B cell (primary cell): ENCODE measurements at regions not wholly inside any gene's neighbourhood (a gene's known extent, or its start where the extent isn't known, plus 50 kb on each side); places are given as distances from the start of the nearest gene placed in this dataset.

Experiments
- ATAC-seq: fragments of 200-7000 bp; cut with Tn5 transposase; one replicate; pipeline ENCODE4 v1.10.0; 2021; ENCODE audit warnings: low read depth, mild to moderate bottlenecking, moderate number of reproducible peaks, moderate library complexity
- CTCF ChIA-PET: fragments of 350-600 bp; sonication (Branson Sonifier 250); formaldehyde crosslinking; loops from one replicate; lab custom pipeline; 2021; ENCODE audit warnings: antibody characterized with exemption, inconsistent platforms; lab: Charles Lee
- POLR2A ChIA-PET: fragments of 350-600 bp; sonication (Branson Sonifier 250); formaldehyde crosslinking; loops from one replicate; lab custom pipeline; 2021; ENCODE audit warnings: antibody characterized with exemption; lab: Charles Lee
- DNase-seq: peaks from one replicate; pipeline ENCODE4 v3.0.0; 2013
- H2AFZ ChIP-seq: 2 replicates; pipeline ENCODE4 v1.6.1; 2012; ENCODE audit warnings: mild to moderate bottlenecking, low read depth, low read length; ENCODE audit not compliant: insufficient read depth, poor library complexity, severe bottlenecking
- H3K27ac ChIP-seq, 2 donors: 1 replicate in 1 of 2; 2 replicates in 1 of 2; pipeline ENCODE4 v1.5.1; 2012 to 2013; ENCODE audit warnings: low read length in 2 of 2, mild to moderate bottlenecking in 2 of 2, moderate library complexity in 1 of 2
- H3K27me3 ChIP-seq, 4 experiments: fragments of 200-600 bp in 1 of 4; sonication (generic) in 1 of 4; replicated peaks in 1 of 4; 1 replicate in 2 of 4; 2 replicates in 2 of 4; pipeline versions ENCODE4 v1.6.1 to v1.7.0; 2013 to 2016; ENCODE audit warnings: low read length in 3 of 4, mild to moderate bottlenecking in 2 of 4, mixed read lengths in 1 of 4, moderate library complexity in 1 of 4; ENCODE audit not compliant: insufficient read depth in 4 of 4, control insufficient read depth in 3 of 4; ENCODE audit errors: control extremely low read depth in 1 of 4
- H3K36me3 ChIP-seq, 2 experiments: replicated peaks in 1 of 2; 1 replicate in 1 of 2; 2 replicates in 1 of 2; pipeline versions ENCODE4 v1.6.1 to v1.7.1; 2013; ENCODE audit warnings: low read length in 1 of 2; ENCODE audit not compliant: insufficient read depth in 2 of 2, control insufficient read depth in 1 of 2; ENCODE audit errors: control extremely low read depth in 1 of 2, extremely low read depth in 1 of 2
- H3K4me1 ChIP-seq, 2 donors: fragments of 200-600 bp in 1 of 2; sonication (generic) in 1 of 2; 1 replicate in 1 of 2; 2 replicates in 1 of 2; pipeline versions ENCODE4 v1.5.1 to v1.6.1; 2013 to 2017; ENCODE audit warnings: low read length in 2 of 2; ENCODE audit not compliant: control insufficient read depth in 2 of 2, insufficient read depth in 2 of 2
- H3K4me2 ChIP-seq: replicated peaks from 2 replicates; pipeline ENCODE3; 2012; ENCODE audit warnings: mild to moderate bottlenecking, low read depth, low read length; ENCODE audit not compliant: poor library complexity, severe bottlenecking
- H3K4me3 ChIP-seq, 5 experiments: fragments of 200-600 bp in 1 of 5; sonication (generic) in 1 of 5; 1 replicate in 3 of 5; 2 replicates in 2 of 5; pipeline versions ENCODE4 v1.5.1 to v1.7.0; 2011 to 2016; ENCODE audit warnings: low read length in 4 of 5, mild to moderate bottlenecking in 4 of 5, low read depth in 2 of 5, control low read depth in 1 of 5, moderate library complexity in 1 of 5; ENCODE audit not compliant: insufficient read depth in 1 of 5; ENCODE audit errors: control extremely low read depth in 1 of 5, extremely low read depth in 1 of 5
- H3K79me2 ChIP-seq: fragments of 200-600 bp; sonication (generic); one replicate; pipeline ENCODE4 v1.6.0; 2016; ENCODE audit warnings: low read length; ENCODE audit not compliant: control insufficient read depth, insufficient read depth
- H3K9ac ChIP-seq: fragments of 200-600 bp; sonication (generic); 2 replicates; pipeline ENCODE4 v1.6.1; 2017; ENCODE audit warnings: mild to moderate bottlenecking, low read length, moderate library complexity
- H3K9me3 ChIP-seq, 3 donors: one replicate each; pipeline versions ENCODE4 v1.6.1 to v1.7.1; 2013; ENCODE audit warnings: low read length in 2 of 3; ENCODE audit not compliant: control insufficient read depth in 2 of 3, insufficient read depth in 1 of 3; ENCODE audit errors: control extremely low read depth in 1 of 3
- H4K20me1 ChIP-seq: 2 replicates; pipeline ENCODE4 v1.6.0; 2012; ENCODE audit warnings: mild to moderate bottlenecking, low read length; ENCODE audit not compliant: insufficient read depth, control insufficient read depth, poor library complexity, severe bottlenecking
- H3K27ac Mint-ChIP-seq: one replicate; pipeline ENCODE4 v1.8.0; 2021; ENCODE audit warnings: mixed read lengths
- H3K27me3 Mint-ChIP-seq: one replicate; pipeline ENCODE4 v1.8.0; 2021; ENCODE audit warnings: mixed read lengths
- H3K4me1 Mint-ChIP-seq: one replicate; pipeline ENCODE4 v1.8.0; 2021; ENCODE audit warnings: mixed read lengths
- H3K4me3 Mint-ChIP-seq: one replicate; pipeline ENCODE4 v1.8.0; 2021; ENCODE audit warnings: mixed read lengths
- H3K9me3 Mint-ChIP-seq: one replicate; pipeline ENCODE4 v1.8.0; 2022; ENCODE audit warnings: mixed read lengths; ENCODE audit not compliant: insufficient read depth
- EZH2 ChIP-seq: IDR thresholded peaks from 2 replicates; pipeline ENCODE4 v1.6.1; 2012; ENCODE audit warnings: borderline replicate concordance, low read depth, mild to moderate bottlenecking, moderate library complexity, low read length; ENCODE audit not compliant: insufficient read depth, poor library complexity, severe bottlenecking
- WGBS: methylation state at CpG from one replicate; pipeline ENCODE4 v1.1.5; 2013; ENCODE audit warnings: missing lambda C conversion rate; ENCODE audit not compliant: insufficient coverage; 5-methylcytosine and 5-hydroxymethylcytosine counted together
- intact Hi-C: fragments of 100-400 bp; cut with micrococcal nuclease; formaldehyde crosslinking; loops from one replicate; pipeline ENCODE4 v1.10.0; 2022
- TF ChIP-seq, protein P1 (sequence below): fragments of 200-600 bp; IDR thresholded peaks from one replicate; pipeline ENCODE4 v1.8.0; 2022; ENCODE audit warnings: antibody characterized with exemption, mild to moderate bottlenecking

DNA sequence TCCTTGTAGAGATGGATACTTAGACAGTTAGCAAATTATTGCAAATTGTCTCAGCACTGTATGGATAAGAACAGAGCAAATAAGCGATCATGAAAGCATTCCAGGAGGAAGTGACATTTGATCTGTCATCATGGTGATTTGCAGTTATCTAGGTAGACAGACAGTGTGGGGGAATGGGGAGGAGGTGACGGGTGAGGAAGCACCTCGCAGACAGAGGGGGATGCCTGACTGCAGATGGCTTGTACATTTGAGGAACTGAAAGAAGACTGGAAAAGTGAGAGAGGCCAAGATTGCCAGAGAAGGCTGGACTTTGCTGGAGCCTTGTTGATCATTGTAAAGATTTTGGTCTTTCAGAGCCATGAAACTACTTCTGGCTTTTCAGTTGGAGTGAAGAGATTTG lies 318.2 kb upstream of the CELF2 start:
- peaks cover 5% of the 10 kb centered on the region for H3K27me3 Mint-ChIP-seq
- no peak overlapping the region for H3K4me3 Mint-ChIP-seq
- H2AFZ ChIP-seq: no peak overlapping the region
- H3K27ac Mint-ChIP-seq: no peak overlapping the region
- H3K9ac ChIP-seq: no peak overlapping the region
- TF ChIP-seq, protein P1, sequence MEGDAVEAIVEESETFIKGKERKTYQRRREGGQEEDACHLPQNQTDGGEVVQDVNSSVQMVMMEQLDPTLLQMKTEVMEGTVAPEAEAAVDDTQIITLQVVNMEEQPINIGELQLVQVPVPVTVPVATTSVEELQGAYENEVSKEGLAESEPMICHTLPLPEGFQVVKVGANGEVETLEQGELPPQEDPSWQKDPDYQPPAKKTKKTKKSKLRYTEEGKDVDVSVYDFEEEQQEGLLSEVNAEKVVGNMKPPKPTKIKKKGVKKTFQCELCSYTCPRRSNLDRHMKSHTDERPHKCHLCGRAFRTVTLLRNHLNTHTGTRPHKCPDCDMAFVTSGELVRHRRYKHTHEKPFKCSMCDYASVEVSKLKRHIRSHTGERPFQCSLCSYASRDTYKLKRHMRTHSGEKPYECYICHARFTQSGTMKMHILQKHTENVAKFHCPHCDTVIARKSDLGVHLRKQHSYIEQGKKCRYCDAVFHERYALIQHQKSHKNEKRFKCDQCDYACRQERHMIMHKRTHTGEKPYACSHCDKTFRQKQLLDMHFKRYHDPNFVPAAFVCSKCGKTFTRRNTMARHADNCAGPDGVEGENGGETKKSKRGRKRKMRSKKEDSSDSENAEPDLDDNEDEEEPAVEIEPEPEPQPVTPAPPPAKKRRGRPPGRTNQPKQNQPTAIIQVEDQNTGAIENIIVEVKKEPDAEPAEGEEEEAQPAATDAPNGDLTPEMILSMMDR: no peak
- no peak for TF ChIP-seq EZH2
- peaks cover 0 to 3% (median 0%) of the 10 kb centered on the region in 4 experiments for H3K27me3 ChIP-seq
- no peaks in the 10 kb centered on the region for H3K9me3 Mint-ChIP-seq
- no peaks in the 10 kb centered on the region for H3K9me3 ChIP-seq
- intact Hi-C loops: no loop called here
- no peaks in the 10 kb centered on the region for H3K4me1 ChIP-seq
- ChIA-PET POLR2A (no interaction called here), CTCF (no interaction called here)
- DNase-seq: peak; percentile 3
- no peaks in the 10 kb centered on the region for H3K79me2 ChIP-seq
- H4K20me1 ChIP-seq: no peaks in the 10 kb centered on the region
- no peak overlapping the region for H3K4me3 ChIP-seq
- no peak overlapping the region for H3K4me2 ChIP-seq
- ATAC-seq: no peak
- no peak overlapping the region for H3K27ac ChIP-seq
- 5% methylated on average over 3 of the region's 3 CpGs for WGBS
- H3K4me1 Mint-ChIP-seq: peaks cover 6% of the 10 kb centered on the region
- H3K36me3 ChIP-seq: no peaks in the 10 kb centered on the region

DNA sequence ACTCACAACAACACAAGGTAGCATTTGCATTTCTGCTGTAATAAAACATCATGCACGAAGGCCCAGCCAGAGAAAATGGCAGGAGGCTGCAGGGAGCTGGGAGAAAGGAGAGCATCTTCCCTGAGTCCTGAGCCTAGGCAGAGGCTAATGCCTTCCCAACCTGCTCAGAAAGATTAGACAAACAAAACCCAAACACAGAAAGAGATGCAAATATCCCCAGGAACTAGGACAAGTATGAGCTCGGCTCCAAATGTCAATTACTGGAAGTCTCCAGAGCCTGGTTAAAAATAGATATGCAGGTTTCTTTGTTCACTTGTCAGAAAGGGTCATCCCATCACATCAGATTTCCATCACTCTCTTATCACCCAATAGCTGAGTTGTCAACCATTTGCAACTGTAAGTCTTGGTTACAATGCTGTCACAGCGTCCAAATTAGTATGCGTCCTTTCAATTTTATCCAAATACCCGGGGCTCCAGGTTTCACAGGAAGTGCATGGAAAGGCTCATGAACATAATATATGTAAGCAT lies 316.5 kb upstream of the CELF2 start:
- no peak overlapping the region for H2AFZ ChIP-seq
- no peak for DNase-seq
- H3K9me3 ChIP-seq: no peaks in the 10 kb centered on the region
- Mint-ChIP-seq H3K9me3 (no peaks in the 10 kb centered on the region), H3K27me3 (peaks cover 5% of the 10 kb centered on the region), H3K4me3 (no peak overlapping the region), H3K27ac (no peak overlapping the region), H3K4me1 (peaks cover 6% of the 10 kb centered on the region)
- intact Hi-C loops: no loop called here
- no peak overlapping the region for H3K27ac ChIP-seq
- H3K79me2 ChIP-seq: no peaks in the 10 kb centered on the region
- CTCF ChIA-PET: no interaction called here
- H4K20me1 ChIP-seq: no peaks in the 10 kb centered on the region
- H3K4me2 ChIP-seq: no peak overlapping the region
- no peaks in the 10 kb centered on the region for H3K4me1 ChIP-seq
- POLR2A ChIA-PET: no interaction called here
- ATAC-seq: no peak
- no peak for TF ChIP-seq EZH2
- TF ChIP-seq, protein P1: no peak
- WGBS: 84% methylated on average over 3 of the region's 5 CpGs
- H3K4me3 ChIP-seq: no peak overlapping the region
- no peaks in the 10 kb centered on the region for H3K36me3 ChIP-seq
- H3K27me3 ChIP-seq: peaks cover 0 to 3% (median 0%) of the 10 kb centered on the region in 4 experiments
- H3K9ac ChIP-seq: no peak overlapping the region
